Ascending aorta (tissue), 2 donors: ENCODE measurements at regions not wholly inside any gene's neighbourhood (a gene's known extent, or its start where the extent isn't known, plus 50 kb on each side); places are given as distances from the start of the nearest gene placed in this dataset.
"Not testable (repeated sequence)": the region's sequence is repeated elsewhere in the genome, so short reads cannot be mapped to it uniquely, and the experiment has no call there.

Experiments
- DNase-seq, 2 donors: peaks; one replicate each; pipeline ENCODE4 v3.0.0-alpha.2; 2019; ENCODE audit warnings: low spot score in 2 of 2
- H3K27ac ChIP-seq, 2 donors: fragments of 200-600 bp; sonication (generic); one replicate each; pipeline ENCODE4 v1.5.1; 2016 to 2017; ENCODE audit warnings: mild to moderate bottlenecking in 1 of 2
- H3K27me3 ChIP-seq: fragments of 200-600 bp; sonication (generic); one replicate; pipeline ENCODE4 v1.5.1; 2017
- H3K36me3 ChIP-seq, 2 donors: fragments of 200-600 bp; sonication (generic); one replicate each; pipeline ENCODE4 v1.5.1; 2016
- H3K4me1 ChIP-seq, 2 donors: fragments of 200-600 bp; sonication (generic); one replicate each; pipeline ENCODE4 v1.5.1; 2016 to 2017; ENCODE audit warnings: mild to moderate bottlenecking in 1 of 2
- H3K4me3 ChIP-seq, 2 donors: fragments of 200-600 bp; sonication (generic); one replicate each; pipeline ENCODE4 v1.5.1; 2016 to 2017; ENCODE audit warnings: mild to moderate bottlenecking in 1 of 2
- H3K9me3 ChIP-seq, 2 donors: fragments of 200-600 bp; sonication (generic); one replicate each; pipeline ENCODE4 v1.5.1; 2016
- CTCF ChIP-seq, 3 experiments: fragments of 200-600 bp in 2 of 3; fragments of 450-650 bp in 1 of 3; sonication (generic) in 2 of 3; IDR thresholded peaks; one replicate each; pipeline ENCODE4 v1.5.1; 2016 to 2019; ENCODE audit warnings: antibody characterized with exemption in 3 of 3, mild to moderate bottlenecking in 1 of 3, moderate library complexity in 1 of 3
- intact Hi-C: fragments of 100-400 bp; cut with DNase I; formaldehyde crosslinking; loops from one replicate; pipeline ENCODE4 v1.15.1; 2023

- Histone ChIP-seq H3K36me3 (no peaks in the 10 kb centered on the region), H3K27ac (no peak overlapping the region), H3K4me1 (no peaks in the 10 kb centered on the region), H3K9me3 (no peaks in the 10 kb centered on the region), H3K4me3 (no peak overlapping the region), H3K27me3 (no peaks in the 10 kb centered on the region)
- no peak for TF ChIP-seq CTCF (IDR thresholded peaks at IDR 0.05)
- intact Hi-C loops, result no loop called here
- no peak for DNase-seq
Measured at GRCh38 chrX:83588409-83588808, 80.3 kb downstream of the POU3F4 start.

GRCh38 chrX:83593634-83594294 is 85.7 kb downstream of the POU3F4 start:
- Histone ChIP-seq H3K36me3 (no peaks in the 10 kb centered on the region), H3K4me3 (no peak overlapping the region), H3K27me3 (no peaks in the 10 kb centered on the region), H3K27ac (no peak overlapping the region), H3K4me1 (no peaks in the 10 kb centered on the region), H3K9me3 (no peaks in the 10 kb centered on the region)
- no peak for DNase-seq
- TF ChIP-seq CTCF (IDR thresholded peaks at IDR 0.05), result no peak
- intact Hi-C loops, result loop anchor here (10.0 kb wide), 1 partner anchor 1881 kb away; no protein-coding TSS in a partner anchor

GRCh38 chrX:83630662-83631061 is 122.6 kb downstream of the POU3F4 start:
- Histone ChIP-seq H3K36me3 (no peaks in the 10 kb centered on the region), H3K9me3 (no peaks in the 10 kb centered on the region), H3K4me1 (no peaks in the 10 kb centered on the region), H3K27ac (no peak overlapping the region), H3K4me3 (no peak overlapping the region), H3K27me3 (no peaks in the 10 kb centered on the region)
- DNase-seq, result no peak
- intact Hi-C loops, result no loop called here
- TF ChIP-seq CTCF (IDR thresholded peaks at IDR 0.05), result no peak

- H3K27me3 ChIP-seq, H3K36me3 ChIP-seq, DNase-seq, H3K4me3 ChIP-seq, H3K9me3 ChIP-seq, intact Hi-C loops, H3K27ac ChIP-seq, H3K4me1 ChIP-seq: not testable (repeated sequence)
Measured at GRCh38 chrX:83649706-83650105, 141.6 kb downstream of the POU3F4 start.

GRCh38 chrX:83658731-83659130 is 150.6 kb downstream of the POU3F4 start:
- intact Hi-C loops, result no loop called here

More at GRCh38 chrX:83658731-83659130, 150.6 kb downstream of the POU3F4 start:
- Histone ChIP-seq H3K9me3 (no peaks in the 10 kb centered on the region), H3K27ac (no peak overlapping the region), H3K36me3 (no peaks in the 10 kb centered on the region), H3K4me1 (no peaks in the 10 kb centered on the region), H3K4me3 (no peak overlapping the region), H3K27me3 (no peaks in the 10 kb centered on the region)
- no peak for DNase-seq
- peak in 1 of 3 experiments; percentile 15 for TF ChIP-seq CTCF (IDR thresholded peaks at IDR 0.05)
